Left renal pelvis (tissue), 4 donors: ENCODE measurements at regions not wholly inside any gene's neighbourhood (a gene's known extent, or its start where the extent isn't known, plus 50 kb on each side); places are given as distances from the start of the nearest gene placed in this dataset.
A peak's percentile ranks its signal among the peaks of the same experiment; 100 is the strongest.
"Not testable (repeated sequence)": the region's sequence is repeated elsewhere in the genome, so short reads cannot be mapped to it uniquely, and the experiment has no call there.

ENCODE experiments used
- DNase-seq, 4 donors: peaks; one replicate each; pipeline ENCODE4 v3.0.0-alpha.2; 2013; ENCODE audit warnings: low read depth in 4 of 4, low spot score in 3 of 4

GRCh38 chrX:11836284-11836683 is 78.2 kb downstream of the MSL3 start:
- DNase-seq: no peak

DNA sequence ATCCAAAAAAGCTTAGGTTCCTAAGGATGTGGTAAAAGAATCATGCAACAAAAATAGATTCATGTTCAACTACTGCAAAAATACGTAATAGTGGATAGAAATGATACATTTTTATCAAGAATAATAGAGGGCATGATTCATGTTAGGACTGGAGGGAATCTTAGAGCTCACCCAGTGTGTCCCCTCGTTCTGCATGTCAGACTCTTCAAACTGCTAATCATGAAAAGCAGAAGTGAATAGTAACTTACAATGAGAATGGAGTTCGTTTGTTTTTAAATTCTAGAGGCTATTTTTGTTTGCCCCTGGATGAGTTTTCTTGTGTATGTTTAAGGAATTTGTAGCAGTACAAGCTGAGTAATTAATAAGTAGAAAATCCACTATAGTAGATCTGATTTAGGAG is 79.4 kb downstream of the MSL3 start:
- DNase-seq: no peak

DNA sequence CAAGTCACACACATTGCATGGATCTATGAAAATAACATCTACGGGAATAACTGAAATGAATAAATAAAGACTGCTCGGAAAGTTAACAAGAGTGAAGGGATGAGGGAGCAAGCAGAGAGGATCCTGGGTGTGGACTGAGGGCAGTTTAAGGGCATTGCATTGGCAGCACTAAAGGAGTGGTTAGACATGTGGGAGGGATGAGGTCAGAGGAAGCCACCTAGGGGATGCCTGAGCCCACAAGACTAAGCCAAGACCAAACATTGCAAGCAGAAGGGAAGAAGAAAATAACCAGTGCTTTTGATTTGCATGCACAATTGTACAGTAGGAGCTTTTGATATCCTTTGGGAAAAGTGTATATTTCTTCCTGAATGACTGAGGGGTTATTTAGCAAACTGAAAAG is 106.1 kb downstream of the MSL3 start:
- no peak for DNase-seq

DNA sequence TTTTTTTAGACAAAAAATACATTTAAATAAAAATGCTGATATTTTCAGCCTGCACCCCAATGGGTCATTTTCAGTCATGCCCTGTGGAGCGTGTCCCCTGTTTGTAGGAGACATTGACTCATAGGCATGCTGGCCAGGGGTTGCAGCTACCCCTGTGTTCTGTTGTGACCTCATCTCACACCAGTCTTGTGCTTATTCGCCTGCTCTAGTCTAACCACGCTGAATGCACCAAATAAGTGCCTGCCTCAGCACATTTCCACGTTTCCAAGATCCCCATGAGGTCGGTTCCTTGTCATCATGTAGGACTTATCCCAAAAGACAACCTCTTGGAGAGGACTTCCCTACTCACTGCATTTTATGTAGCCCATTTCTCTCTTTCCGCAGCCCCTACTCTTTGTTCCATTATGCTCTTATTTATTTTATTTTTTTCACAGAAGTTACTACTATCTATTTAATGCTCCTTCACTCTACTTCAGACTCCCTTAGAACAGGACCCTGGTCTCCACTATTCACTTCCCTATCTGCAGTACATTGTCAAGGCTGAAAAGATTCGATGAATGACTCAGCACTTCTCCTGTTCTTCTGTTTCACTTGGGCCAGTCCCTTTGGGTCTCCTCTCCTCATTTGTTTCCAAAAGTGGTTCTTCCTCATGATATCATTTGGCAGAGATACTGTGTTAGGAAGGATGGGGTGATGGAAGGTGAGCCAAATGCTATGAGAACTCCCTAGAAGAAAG is 109.7 kb downstream of the MSL3 start:
- DNase-seq: no peak

DNA sequence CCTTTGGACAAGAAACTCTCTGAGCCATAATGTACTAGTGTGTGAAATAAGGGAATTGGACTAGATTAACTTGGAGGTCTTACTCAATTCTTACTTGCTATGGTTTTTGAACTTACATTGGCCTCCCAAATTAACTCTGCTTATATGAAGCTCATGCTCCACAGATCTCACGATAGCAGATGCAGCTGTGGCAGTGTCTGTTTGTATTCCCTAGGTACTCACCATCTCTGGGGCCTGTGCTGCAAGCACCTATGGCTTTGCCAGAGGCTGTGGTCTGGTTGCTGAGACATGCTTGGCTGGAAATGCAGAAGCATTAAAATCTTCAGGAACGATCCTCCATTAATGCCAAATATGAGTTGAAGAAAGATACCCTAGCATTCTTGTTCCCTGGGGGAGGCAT is 112.8 kb downstream of the MSL3 start:
- DNase-seq: no peak

- DNase-seq: no peak
Observed at GRCh38 chrX:11881485-11882170, 123.6 kb downstream of the MSL3 start.

- no peak for DNase-seq
Observed at GRCh38 chrX:11886745-11887144, 128.7 kb downstream of the MSL3 start.

GRCh38 chrX:11887175-11887574 is 129.1 kb downstream of the MSL3 start:
- no peak for DNase-seq

GRCh38 chrX:11888421-11888820 is 130.4 kb downstream of the MSL3 start:
- no peak for DNase-seq

DNA sequence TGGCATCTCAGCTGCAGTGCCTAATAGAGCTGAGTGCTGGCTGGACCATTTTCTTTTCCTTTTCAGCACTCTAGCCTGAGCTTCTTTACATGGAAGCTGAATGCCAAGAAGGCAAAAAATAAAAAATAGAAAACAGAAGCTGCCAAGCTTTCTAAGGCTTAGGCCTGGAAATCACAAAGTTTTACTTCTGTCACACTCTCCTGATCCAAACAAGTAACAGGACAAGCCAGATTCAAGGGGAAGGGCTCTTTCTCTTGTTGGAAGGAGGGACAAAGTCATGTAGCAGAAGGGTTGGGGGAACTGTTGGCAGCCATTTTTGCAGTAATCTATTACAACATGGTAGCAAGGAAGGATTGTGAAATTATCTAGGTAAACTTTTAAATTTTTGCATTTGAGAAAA is 131.8 kb downstream of the MSL3 start:
- DNase-seq: no peak

DNA sequence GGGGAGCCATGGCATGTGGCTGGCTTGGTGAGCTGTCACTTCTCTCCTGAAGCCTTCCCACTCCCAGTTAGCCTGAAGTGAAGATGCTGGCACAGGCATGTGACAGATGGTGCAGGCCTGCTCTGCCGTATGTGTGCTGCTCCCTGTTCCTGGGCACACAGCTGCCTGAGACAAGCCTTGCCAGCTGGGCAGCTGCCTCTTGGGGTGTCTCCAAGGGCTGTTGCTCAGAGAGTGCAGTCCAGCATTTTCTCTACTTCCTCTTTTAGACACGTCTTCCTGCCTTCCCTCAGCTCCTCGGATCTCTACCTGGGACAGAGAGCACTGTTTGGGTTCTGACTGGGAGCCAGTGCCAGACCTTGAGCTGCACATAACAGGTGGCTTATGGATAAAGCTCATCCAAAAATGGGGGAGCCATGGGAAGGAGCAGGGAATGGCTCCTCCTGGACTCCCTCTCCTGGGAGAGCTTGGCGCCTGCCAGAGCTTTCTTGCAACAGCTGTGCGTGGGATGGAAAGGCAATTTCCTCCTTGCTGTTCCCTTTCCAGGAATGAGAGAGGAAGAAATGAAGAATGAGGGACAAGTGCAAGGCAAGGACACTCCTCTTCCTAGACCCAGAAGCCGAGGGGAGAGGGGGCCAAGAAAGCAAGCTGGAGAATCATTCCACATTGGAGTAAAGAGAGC is 132.9 kb downstream of the MSL3 start:
- DNase-seq: no peak

- no peak for DNase-seq
Observed at GRCh38 chrX:11893933-11894710, 136.1 kb downstream of the MSL3 start.

- DNase-seq: no peak
Observed at GRCh38 chrX:11899091-11899490, 141.1 kb downstream of the MSL3 start.

DNA sequence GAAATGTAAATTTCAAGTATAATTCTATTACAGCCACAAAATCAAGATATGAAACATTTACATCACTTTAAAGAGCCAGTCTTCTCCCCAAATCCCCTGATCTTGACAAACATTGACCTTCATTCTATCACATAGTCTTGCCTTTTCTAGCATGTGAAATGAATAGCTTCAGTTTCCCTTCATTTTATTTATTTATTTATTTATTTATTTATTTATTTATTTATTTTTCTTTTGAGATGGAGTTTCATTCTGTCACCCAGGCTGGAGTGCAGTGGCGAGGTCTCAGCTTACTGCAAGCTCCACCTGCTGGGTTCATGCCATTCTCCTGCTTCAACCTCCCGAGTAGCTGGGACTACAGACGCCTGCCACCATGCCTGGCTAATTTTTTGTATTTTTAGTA is 147.9 kb downstream of the MSL3 start:
- DNase-seq: not testable (repeated sequence)

GRCh38 chrX:11908371-11908770 is 150.3 kb downstream of the MSL3 start:
- DNase-seq: no peak

- no peak for DNase-seq
Observed at GRCh38 chrX:11913001-11913400, 155.0 kb downstream of the MSL3 start.

GRCh38 chrX:11929476-11929875 is 171.4 kb downstream of the MSL3 start:
- DNase-seq: no peak

DNA sequence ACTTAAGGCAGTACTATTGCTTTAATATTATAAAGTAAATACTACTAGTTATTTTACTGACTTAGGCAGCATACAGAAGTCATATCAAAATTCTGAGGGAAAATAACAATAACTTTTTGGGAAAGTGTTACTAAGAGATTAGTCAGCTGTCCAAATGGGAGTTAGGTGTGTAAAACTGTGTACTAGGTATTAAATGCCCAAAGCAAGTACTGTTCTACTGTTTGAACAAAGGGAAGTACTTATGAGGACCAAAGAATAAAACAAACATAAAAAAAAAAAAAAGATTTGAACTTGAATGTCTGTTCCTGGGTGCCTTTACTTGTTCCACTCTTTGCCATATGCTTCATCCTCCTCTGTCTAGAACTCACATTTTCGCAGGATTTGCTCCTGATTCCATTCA is 174.4 kb downstream of the MSL3 start:
- DNase-seq: no peak

DNA sequence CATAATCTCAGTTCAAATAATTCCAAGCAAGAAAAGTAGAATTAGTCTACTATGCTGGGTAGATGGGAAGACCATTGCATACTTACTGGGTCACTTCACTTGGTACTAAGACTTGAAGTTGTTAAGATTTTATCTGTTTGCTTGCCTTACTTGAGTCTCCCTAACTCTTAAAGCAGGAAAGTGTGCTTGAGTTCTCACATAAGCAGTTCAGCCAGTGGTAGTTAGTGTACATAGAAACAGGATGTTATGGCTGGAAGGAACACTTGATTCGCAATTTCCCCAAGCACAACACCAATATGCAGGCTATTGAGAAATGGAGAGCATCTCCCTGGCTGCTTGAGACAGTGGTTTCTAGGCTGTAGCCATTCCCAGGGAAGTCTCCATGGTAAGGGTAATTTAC is 176.1 kb downstream of the MSL3 start:
- DNase-seq: no peak

- peak in 1 of 4 donors; percentile 10 for DNase-seq
Observed at GRCh38 chrX:11941571-11941970, 183.5 kb downstream of the MSL3 start.

- DNase-seq: no peak
Observed at GRCh38 chrX:11944501-11944900, 186.5 kb downstream of the MSL3 start.
